Psoas muscle (tissue), 7 donors: ENCODE measurements at regions not wholly inside any gene's neighbourhood (a gene's known extent, or its start where the extent isn't known, plus 50 kb on each side); places are given as distances from the start of the nearest gene placed in this dataset.
A peak's percentile ranks its signal among the peaks of the same experiment; 100 is the strongest.

Experiments used
- ATAC-seq, 4 donors: fragments of 200-7000 bp; cut with Tn5 transposase; one replicate each; pipeline ENCODE4 v1.9.1; 2020; ENCODE audit warnings: moderate library complexity in 3 of 4, mild to moderate bottlenecking in 2 of 4
- DNase-seq, 2 donors: peaks; one replicate each; pipeline ENCODE4 v3.0.0-alpha.2; 2020
- H3K27ac ChIP-seq: fragments of 200-600 bp; one replicate; pipeline ENCODE4 v1.8.0; 2022
- H3K27me3 ChIP-seq, 3 donors: fragments of 200-600 bp in 1 of 3; one replicate each; pipeline versions ENCODE4 v1.6.1 to v1.8.0; 2013 to 2022; ENCODE audit warnings: low read length in 2 of 3, mild to moderate bottlenecking in 2 of 3, moderate library complexity in 1 of 3; ENCODE audit not compliant: insufficient read depth in 3 of 3
- H3K36me3 ChIP-seq, 2 donors: fragments of 200-600 bp in 1 of 2; one replicate each; pipeline versions ENCODE4 v1.6.1 to v1.8.0; 2013 to 2022; ENCODE audit warnings: low read depth in 1 of 2, mild to moderate bottlenecking in 1 of 2, moderate library complexity in 1 of 2; ENCODE audit not compliant: insufficient read depth in 1 of 2
- H3K4me1 ChIP-seq: fragments of 200-600 bp; one replicate; pipeline ENCODE4 v1.8.0; 2022
- H3K4me3 ChIP-seq: fragments of 200-600 bp; one replicate; pipeline ENCODE4 v1.8.0; 2022; ENCODE audit warnings: mild to moderate bottlenecking
- H3K9me3 ChIP-seq: fragments of 200-600 bp; one replicate; pipeline ENCODE4 v1.8.0; 2022
- WGBS, 3 donors: extraction: QIAGEN DNeasy Blood & Tissue Kit; methylation state at CpG; one replicate each; pipeline versions ENCODE4 v1.1.6 to v1.1.7; 2013; 5-methylcytosine and 5-hydroxymethylcytosine counted together
- intact Hi-C, 2 donors: fragments of 100-400 bp; cut with DNase I; formaldehyde crosslinking; loops; one replicate each; pipeline versions ENCODE4 v1.11.0 to v1.14.2; 2022
- TF ChIP-seq, protein P1 (sequence below): fragments of 200-600 bp; IDR thresholded peaks from one replicate; pipeline ENCODE4 v1.8.0; 2022; ENCODE audit warnings: antibody characterized with exemption
- donor health status: healthy with polysubstance abuse.
- donor health status: DM: no; HTN: no; CAD: no; lungs with moderate emphysema.
- donor health status: Bipolar disorder and iron deficiency.
- donor health status: healthy.
- donor health status: DM: yes; HTN: yes; CAD: no.
- donor health status: DM: no; HTN: no; CAD: no.
- donor health status: DM: yes; HTN: yes; CAD: no.

DNA sequence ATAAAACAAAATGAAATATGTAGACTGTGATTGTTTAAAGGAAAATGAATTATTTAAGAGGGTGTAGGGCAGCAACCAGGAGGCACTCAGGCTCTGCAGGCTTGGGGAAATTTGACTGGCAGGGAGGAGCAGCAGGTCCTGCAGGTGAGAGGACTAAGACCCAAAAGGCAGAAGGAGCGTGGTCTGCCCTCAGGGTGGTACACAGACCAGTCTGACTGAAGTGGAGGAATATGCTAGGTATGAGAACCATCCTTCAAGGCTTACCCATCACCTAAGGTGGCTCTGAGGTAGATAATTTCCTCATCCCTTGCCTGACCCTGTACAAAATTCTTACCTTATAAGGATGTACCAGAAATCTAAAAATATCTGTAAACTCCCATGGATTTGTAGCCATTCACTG is 261.3 kb upstream of the RASGEF1B start:
- no peak for DNase-seq

DNA sequence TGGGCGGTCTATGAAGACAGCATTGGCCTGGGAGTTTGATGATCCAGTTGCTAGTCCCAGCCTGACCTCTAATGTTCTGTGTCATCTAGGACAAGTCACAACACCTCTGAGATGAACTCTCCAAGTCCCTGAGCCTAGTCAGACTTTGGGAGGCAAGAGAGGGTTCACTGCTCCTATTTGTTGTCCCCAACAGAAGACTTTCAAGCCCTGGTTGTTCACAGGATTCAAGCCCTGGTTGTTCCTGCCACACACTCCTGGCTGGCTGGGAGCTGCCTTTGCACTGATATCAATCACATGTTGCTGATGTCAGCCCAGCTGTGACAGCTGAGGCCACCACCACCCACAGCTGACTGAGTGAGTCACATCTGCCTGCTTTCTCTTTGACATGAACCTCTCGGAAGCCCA is 253.2 kb upstream of the RASGEF1B start:
- H3K36me3 ChIP-seq = no peaks in the 10 kb centered on the region
- no peaks in the 10 kb centered on the region for H3K27me3 ChIP-seq
- peak; percentile 39 to 69 for DNase-seq
- H3K9me3 ChIP-seq = no peaks in the 10 kb centered on the region
- H3K27ac ChIP-seq = no peak overlapping the region
- ATAC-seq = peak; percentile 71 to 88 (median 76)
- peaks cover 17% of the 10 kb centered on the region for H3K4me1 ChIP-seq
- TF ChIP-seq, protein P1, sequence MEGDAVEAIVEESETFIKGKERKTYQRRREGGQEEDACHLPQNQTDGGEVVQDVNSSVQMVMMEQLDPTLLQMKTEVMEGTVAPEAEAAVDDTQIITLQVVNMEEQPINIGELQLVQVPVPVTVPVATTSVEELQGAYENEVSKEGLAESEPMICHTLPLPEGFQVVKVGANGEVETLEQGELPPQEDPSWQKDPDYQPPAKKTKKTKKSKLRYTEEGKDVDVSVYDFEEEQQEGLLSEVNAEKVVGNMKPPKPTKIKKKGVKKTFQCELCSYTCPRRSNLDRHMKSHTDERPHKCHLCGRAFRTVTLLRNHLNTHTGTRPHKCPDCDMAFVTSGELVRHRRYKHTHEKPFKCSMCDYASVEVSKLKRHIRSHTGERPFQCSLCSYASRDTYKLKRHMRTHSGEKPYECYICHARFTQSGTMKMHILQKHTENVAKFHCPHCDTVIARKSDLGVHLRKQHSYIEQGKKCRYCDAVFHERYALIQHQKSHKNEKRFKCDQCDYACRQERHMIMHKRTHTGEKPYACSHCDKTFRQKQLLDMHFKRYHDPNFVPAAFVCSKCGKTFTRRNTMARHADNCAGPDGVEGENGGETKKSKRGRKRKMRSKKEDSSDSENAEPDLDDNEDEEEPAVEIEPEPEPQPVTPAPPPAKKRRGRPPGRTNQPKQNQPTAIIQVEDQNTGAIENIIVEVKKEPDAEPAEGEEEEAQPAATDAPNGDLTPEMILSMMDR = no peak
- no peak overlapping the region for H3K4me3 ChIP-seq
- 44 to 64% (median 49%) methylated on average over 2 of the region's 2 CpGs for WGBS, 3 donors
- intact Hi-C loops = no loop called here

More for the DNA sequence above, 261.3 kb upstream of the RASGEF1B start:
- intact Hi-C loops = no loop called here
- H3K4me1 ChIP-seq = no peaks in the 10 kb centered on the region
- H3K4me3 ChIP-seq = no peak overlapping the region
- H3K27ac ChIP-seq = no peak overlapping the region
- 77 to 94% (median 80%) methylated on average over 1 of the region's 1 CpG for WGBS, 3 donors
- H3K27me3 ChIP-seq = no peaks in the 10 kb centered on the region
- no peak for ATAC-seq
- TF ChIP-seq, protein P1 = no peak
- H3K9me3 ChIP-seq = no peaks in the 10 kb centered on the region
- H3K36me3 ChIP-seq = no peaks in the 10 kb centered on the region

DNA sequence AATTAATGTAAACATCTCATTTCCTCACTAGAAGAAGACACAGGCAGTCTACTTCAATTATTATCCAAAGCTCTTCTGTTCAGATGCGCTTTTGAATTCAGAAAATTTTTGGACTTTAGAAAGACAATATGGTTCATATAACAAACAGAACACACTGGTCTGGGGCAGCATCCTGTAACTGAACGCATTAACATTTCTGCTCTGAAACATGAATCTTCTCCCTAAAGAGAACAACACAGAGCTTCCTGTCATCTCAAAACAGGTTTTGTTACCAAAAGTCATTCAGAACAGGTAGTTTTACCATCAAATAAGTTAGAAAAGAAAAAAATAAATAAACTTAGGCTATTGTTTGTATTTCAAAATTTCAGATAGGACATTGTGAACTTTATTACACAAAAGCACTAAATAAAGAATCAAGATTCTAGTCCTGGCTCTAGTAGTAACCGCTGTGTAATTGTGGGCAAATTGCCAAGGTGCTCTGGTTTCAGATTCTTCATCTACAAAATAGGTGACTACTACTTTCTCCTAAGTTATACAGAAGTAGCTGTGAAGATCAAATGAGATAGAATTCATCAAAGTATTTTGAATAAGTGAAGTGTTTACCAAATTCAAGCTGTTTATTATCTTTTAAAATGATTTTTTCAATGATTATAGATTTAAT is 252.3 kb upstream of the RASGEF1B start:
- no peaks in the 10 kb centered on the region for H3K36me3 ChIP-seq

DNA sequence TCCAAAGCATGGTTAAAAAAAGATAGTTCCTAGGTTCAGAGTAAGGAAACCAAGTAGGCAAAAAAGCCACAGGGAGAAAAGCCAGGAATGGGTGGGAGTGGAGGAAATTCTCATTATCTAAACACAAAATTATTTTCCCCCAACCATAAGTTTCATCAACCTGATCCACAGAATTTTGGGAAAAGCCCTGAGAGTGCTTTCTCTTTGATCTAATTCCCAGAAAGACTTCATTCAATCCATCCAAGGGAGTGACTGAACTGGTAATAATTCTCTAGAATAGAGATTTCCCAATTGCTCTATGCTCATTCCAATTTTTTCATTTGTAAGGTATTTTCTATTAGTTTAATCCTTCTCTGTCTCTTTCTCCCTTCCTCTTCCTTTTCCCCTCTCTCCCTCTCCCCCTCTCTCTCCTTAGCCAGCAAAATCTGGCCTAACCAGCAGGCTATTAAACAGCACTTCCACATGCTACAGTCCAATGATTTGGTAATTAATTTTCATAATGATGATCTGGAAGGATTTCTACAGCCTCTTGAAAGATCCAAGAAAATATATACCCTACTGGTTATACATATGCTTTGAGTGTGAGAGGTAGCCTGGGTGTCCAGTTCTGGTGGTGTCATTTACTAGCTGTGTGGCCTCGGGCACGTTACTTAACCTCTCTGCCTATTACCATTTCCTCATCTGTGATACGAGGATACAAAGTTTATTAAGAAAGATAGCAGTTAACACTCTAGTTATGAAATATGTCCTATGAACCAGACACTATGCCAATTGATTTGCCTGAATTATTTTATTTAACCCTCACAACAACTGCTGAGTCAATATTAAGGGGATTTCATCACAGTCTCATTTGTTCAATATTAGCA is 251.5 kb upstream of the RASGEF1B start:
- intact Hi-C loops = no loop called here
- no peak for ATAC-seq
- no peaks in the 10 kb centered on the region for H3K36me3 ChIP-seq
- H3K27me3 ChIP-seq = no peaks in the 10 kb centered on the region
- H3K27ac ChIP-seq = no peak overlapping the region
- H3K4me1 ChIP-seq = peaks cover 17% of the 10 kb centered on the region
- 78 to 82% (median 80%) methylated on average over 3 of the region's 3 CpGs for WGBS, 3 donors
- no peak for DNase-seq
- TF ChIP-seq, protein P1 = no peak
- no peak overlapping the region for H3K4me3 ChIP-seq
- no peaks in the 10 kb centered on the region for H3K9me3 ChIP-seq

More for the DNA sequence above, 252.3 kb upstream of the RASGEF1B start:
- Histone ChIP-seq H3K4me1 (peaks cover 17% of the 10 kb centered on the region), H3K4me3 (no peak overlapping the region), H3K27ac (no peak overlapping the region), H3K9me3 (no peaks in the 10 kb centered on the region), H3K27me3 (no peaks in the 10 kb centered on the region)
- 32 to 37% (median 34%) methylated on average over 3 of the region's 3 CpGs for WGBS, 3 donors
- ATAC-seq (peak in 1 of 4 donors; percentile 61), DNase-seq (no peak)
- intact Hi-C loops = no loop called here
- TF ChIP-seq, protein P1 = no peak
